Memory B cell (primary cell): ENCODE measurements at regions not wholly inside any gene's neighbourhood (a gene's known extent, or its start where the extent isn't known, plus 50 kb on each side); places are given as distances from the start of the nearest gene placed in this dataset.

ENCODE experiments used
- ATAC-seq: fragments of 150-1000 bp; cut with Tn5 transposase; 2 replicates; pipeline ENCODE4 v1.10.0; 2021; ENCODE audit warnings: low read depth, mild to moderate bottlenecking, moderate library complexity
- DNase-seq, 2 donors: peaks; one replicate each; pipeline ENCODE4 v3.0.0; 2022; ENCODE audit warnings: low spot score in 2 of 2
- H3K27ac Mint-ChIP-seq: one replicate; pipeline ENCODE4 v1.8.0; 2022; ENCODE audit warnings: mild to moderate bottlenecking, moderate library complexity, mixed read lengths
- H3K27me3 Mint-ChIP-seq: one replicate; pipeline ENCODE4 v1.8.0; 2022; ENCODE audit warnings: mixed read lengths
- H3K36me3 Mint-ChIP-seq: one replicate; pipeline ENCODE4 v1.8.0; 2022; ENCODE audit warnings: mild to moderate bottlenecking, mixed read lengths
- H3K4me1 Mint-ChIP-seq: one replicate; pipeline ENCODE4 v1.8.0; 2022; ENCODE audit warnings: mixed read lengths
- H3K4me3 Mint-ChIP-seq: one replicate; pipeline ENCODE4 v1.8.0; 2022; ENCODE audit warnings: mild to moderate bottlenecking, moderate library complexity, mixed read lengths
- H3K9me3 Mint-ChIP-seq: one replicate; pipeline ENCODE4 v1.8.0; 2022; ENCODE audit warnings: mixed read lengths

GRCh38 chrY:21149971-21150370 is 361.2 kb upstream of the RBMY1B start:
- Mint-ChIP-seq H3K4me3 (no peak overlapping the region), H3K9me3 (no peaks in the 10 kb centered on the region), H3K27me3 (no peaks in the 10 kb centered on the region), H3K4me1 (peaks cover 2% of the 10 kb centered on the region), H3K27ac (no peak overlapping the region), H3K36me3 (no peaks in the 10 kb centered on the region)
- DNase-seq (no peak), ATAC-seq (no peak)

- ATAC-seq, result no peak
Observed at GRCh38 chrY:21169821-21170220, 341.3 kb upstream of the RBMY1B start.

GRCh38 chrY:21174697-21175463 is 336.3 kb upstream of the RBMY1B start:
- no peak overlapping the region for H3K27ac Mint-ChIP-seq
- H3K9me3 Mint-ChIP-seq, result no peaks in the 10 kb centered on the region
- no peak for DNase-seq
- H3K4me3 Mint-ChIP-seq, result no peak overlapping the region
- ATAC-seq, result no peak
- no peaks in the 10 kb centered on the region for H3K27me3 Mint-ChIP-seq
- H3K36me3 Mint-ChIP-seq, result peaks cover 1% of the 10 kb centered on the region
- peaks cover 5% of the 10 kb centered on the region for H3K4me1 Mint-ChIP-seq

More at GRCh38 chrY:21169821-21170220, 341.3 kb upstream of the RBMY1B start:
- peak overlapping the region; percentile 85 for H3K27ac Mint-ChIP-seq
- H3K4me1 Mint-ChIP-seq, result peaks cover 2% of the 10 kb centered on the region
- H3K9me3 Mint-ChIP-seq, result peaks cover 2% of the 10 kb centered on the region
- peaks cover 7% of the 10 kb centered on the region for H3K36me3 Mint-ChIP-seq
- H3K27me3 Mint-ChIP-seq, result no peaks in the 10 kb centered on the region
- no peak overlapping the region for H3K4me3 Mint-ChIP-seq
- DNase-seq, result no peak

DNA sequence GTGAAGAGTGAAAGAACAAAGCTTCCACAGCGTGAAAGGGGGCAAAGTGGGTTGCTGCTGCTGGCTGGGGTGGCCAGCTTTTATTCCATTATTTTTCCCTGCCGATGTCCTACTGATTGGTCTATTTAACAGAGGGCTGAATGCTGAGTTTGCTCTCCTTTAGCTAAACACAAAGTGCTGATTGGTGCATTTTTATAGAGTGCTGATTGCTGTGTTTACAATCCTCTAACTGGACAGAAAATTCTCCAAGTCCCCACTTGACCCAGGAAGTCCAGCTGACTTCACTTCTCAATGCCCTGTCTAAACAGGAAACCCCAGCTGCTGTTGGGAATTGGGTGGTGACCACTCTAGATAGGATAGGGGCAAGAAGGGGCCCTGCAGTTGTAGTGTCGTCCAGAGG is 335.6 kb upstream of the RBMY1B start:
- Mint-ChIP-seq H3K4me3 (no peak overlapping the region), H3K27me3 (no peaks in the 10 kb centered on the region), H3K4me1 (peaks cover 5% of the 10 kb centered on the region), H3K27ac (no peak overlapping the region), H3K36me3 (peaks cover 1% of the 10 kb centered on the region), H3K9me3 (no peaks in the 10 kb centered on the region)
- ATAC-seq (no peak), DNase-seq (no peak)

- no peaks in the 10 kb centered on the region for H3K36me3 Mint-ChIP-seq
- DNase-seq, result no peak
- no peaks in the 10 kb centered on the region for H3K27me3 Mint-ChIP-seq
- ATAC-seq, result no peak
- peaks cover 6% of the 10 kb centered on the region for H3K4me1 Mint-ChIP-seq
- H3K4me3 Mint-ChIP-seq, result no peak overlapping the region
- no peak overlapping the region for H3K27ac Mint-ChIP-seq
- no peaks in the 10 kb centered on the region for H3K9me3 Mint-ChIP-seq
Observed at GRCh38 chrY:21177306-21177800, 333.8 kb upstream of the RBMY1B start.

- Mint-ChIP-seq H3K9me3 (no peaks in the 10 kb centered on the region), H3K27ac (no peak overlapping the region)
Observed at GRCh38 chrY:21178281-21178680, 332.9 kb upstream of the RBMY1B start.

GRCh38 chrY:21180921-21181320 is 330.2 kb upstream of the RBMY1B start:
- Mint-ChIP-seq H3K4me1 (peaks cover 6% of the 10 kb centered on the region), H3K27me3 (no peaks in the 10 kb centered on the region), H3K27ac (no peak overlapping the region), H3K36me3 (no peaks in the 10 kb centered on the region), H3K9me3 (no peaks in the 10 kb centered on the region), H3K4me3 (no peak overlapping the region)
- DNase-seq (no peak), ATAC-seq (peak; percentile 60)

More at GRCh38 chrY:21178281-21178680, 332.9 kb upstream of the RBMY1B start:
- no peaks in the 10 kb centered on the region for H3K27me3 Mint-ChIP-seq
- no peaks in the 10 kb centered on the region for H3K36me3 Mint-ChIP-seq
- peaks cover 6% of the 10 kb centered on the region for H3K4me1 Mint-ChIP-seq
- no peak for DNase-seq
- ATAC-seq, result no peak
- H3K4me3 Mint-ChIP-seq, result no peak overlapping the region

GRCh38 chrY:21184271-21184670 is 326.9 kb upstream of the RBMY1B start:
- Mint-ChIP-seq H3K4me1 (peaks cover 2% of the 10 kb centered on the region), H3K36me3 (no peaks in the 10 kb centered on the region), H3K27ac (peak overlapping the region; percentile 73)

DNA sequence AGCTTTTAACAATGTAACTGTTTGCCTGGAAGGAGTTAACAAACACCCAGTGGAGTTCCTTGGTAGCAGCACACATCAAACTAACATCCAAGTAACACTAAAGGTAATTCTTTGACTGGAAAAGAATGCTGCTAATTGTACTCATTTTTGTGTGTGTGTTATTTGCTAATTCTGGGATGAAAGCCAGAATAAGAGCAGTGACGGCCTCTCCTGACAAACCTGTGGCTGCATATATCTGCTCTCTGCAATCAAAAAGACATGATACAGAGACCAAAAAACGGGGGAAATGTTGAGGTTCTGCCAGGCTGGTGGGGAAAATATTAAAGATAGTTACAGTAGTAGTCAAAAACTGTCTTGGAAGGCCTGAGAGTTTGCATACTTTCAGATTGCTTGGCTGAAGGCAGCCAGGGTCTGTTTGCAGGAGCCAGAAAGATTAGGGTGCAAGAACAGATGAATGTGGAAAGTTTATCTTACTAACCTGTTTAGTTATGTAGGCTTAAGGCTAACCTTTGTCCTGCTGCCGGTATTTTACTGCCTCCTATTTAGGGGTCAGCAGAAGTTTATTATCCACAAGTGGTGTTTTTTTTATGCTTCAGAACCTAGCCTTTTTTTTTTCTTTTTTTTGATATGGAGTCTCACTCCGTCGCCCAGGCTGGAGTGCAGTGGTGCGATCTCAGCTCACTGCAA is 325.6 kb upstream of the RBMY1B start:
- no peak overlapping the region for H3K4me3 Mint-ChIP-seq
- H3K36me3 Mint-ChIP-seq, result no peaks in the 10 kb centered on the region
- H3K4me1 Mint-ChIP-seq, result peaks cover 2% of the 10 kb centered on the region
- no peak overlapping the region for H3K27ac Mint-ChIP-seq
- ATAC-seq, result no peak
- DNase-seq, result no peak
- H3K9me3 Mint-ChIP-seq, result no peaks in the 10 kb centered on the region
- no peaks in the 10 kb centered on the region for H3K27me3 Mint-ChIP-seq

More at GRCh38 chrY:21184271-21184670, 326.9 kb upstream of the RBMY1B start:
- ATAC-seq (no peak), DNase-seq (no peak)
- no peaks in the 10 kb centered on the region for H3K9me3 Mint-ChIP-seq
- H3K4me3 Mint-ChIP-seq, result no peak overlapping the region
- no peaks in the 10 kb centered on the region for H3K27me3 Mint-ChIP-seq

- H3K4me3 Mint-ChIP-seq, result no peak overlapping the region
- H3K27ac Mint-ChIP-seq, result no peak overlapping the region
- H3K4me1 Mint-ChIP-seq, result peaks cover 7% of the 10 kb centered on the region
- no peak for DNase-seq
- H3K9me3 Mint-ChIP-seq, result peaks cover 4% of the 10 kb centered on the region
- no peak for ATAC-seq
- peaks cover 3% of the 10 kb centered on the region for H3K36me3 Mint-ChIP-seq
- H3K27me3 Mint-ChIP-seq, result no peaks in the 10 kb centered on the region
Observed at GRCh38 chrY:21192694-21193093, 318.4 kb upstream of the RBMY1B start.

DNA sequence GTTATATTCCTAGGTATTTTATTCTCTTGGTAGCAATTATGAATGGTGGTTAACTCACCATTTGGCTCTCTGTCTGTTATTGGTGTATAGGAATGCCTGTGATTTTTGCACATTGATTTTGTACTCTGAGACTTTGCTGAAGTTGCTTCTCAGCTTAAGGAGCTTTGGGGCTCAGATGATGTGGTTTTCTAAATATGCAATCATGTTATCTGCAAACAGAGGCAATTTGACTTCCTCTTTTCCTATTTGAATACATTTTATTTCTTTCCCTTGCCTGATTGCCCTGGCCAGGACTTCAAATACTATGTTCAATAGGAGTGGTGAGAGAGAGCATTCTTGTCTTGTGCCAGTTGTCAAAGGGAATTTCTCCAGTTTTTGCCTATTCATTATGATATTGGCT is 310.9 kb upstream of the RBMY1B start:
- DNase-seq, result no peak
- Mint-ChIP-seq H3K27ac (no peak overlapping the region), H3K4me1 (peaks cover 9% of the 10 kb centered on the region), H3K9me3 (no peaks in the 10 kb centered on the region), H3K27me3 (no peaks in the 10 kb centered on the region), H3K4me3 (peak overlapping the region; percentile 14), H3K36me3 (no peaks in the 10 kb centered on the region)
- no peak for ATAC-seq

- peak; percentile 93 for ATAC-seq
- H3K36me3 Mint-ChIP-seq, result no peaks in the 10 kb centered on the region
- H3K27ac Mint-ChIP-seq, result peak overlapping the region; percentile 77
- peaks cover 1% of the 10 kb centered on the region for H3K9me3 Mint-ChIP-seq
- H3K4me1 Mint-ChIP-seq, result peaks cover 5% of the 10 kb centered on the region
- no peak for DNase-seq
- H3K4me3 Mint-ChIP-seq, result peak overlapping the region; percentile 77
- H3K27me3 Mint-ChIP-seq, result no peaks in the 10 kb centered on the region
Observed at GRCh38 chrY:21227849-21228248, 283.3 kb upstream of the RBMY1B start.

DNA sequence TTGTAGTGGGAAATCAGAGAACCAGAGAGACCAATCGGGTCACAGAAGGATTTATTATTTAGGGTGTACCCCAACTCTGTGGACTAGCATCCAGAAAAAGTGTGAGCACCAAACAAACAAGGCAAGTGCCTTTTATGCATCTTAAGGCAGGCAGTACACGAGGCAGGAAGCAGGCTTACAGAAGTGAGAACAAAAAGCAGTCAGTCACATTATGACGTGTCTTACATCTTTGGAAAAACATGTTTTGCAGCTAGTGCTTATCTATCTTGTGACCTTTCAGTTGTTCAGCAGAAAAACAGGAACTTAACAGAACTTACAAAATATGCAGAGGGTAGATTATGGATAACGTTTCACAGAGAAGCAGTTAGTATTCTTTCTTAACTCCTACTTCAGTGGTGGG is 270.9 kb upstream of the RBMY1B start:
- no peak overlapping the region for H3K4me3 Mint-ChIP-seq
- H3K4me1 Mint-ChIP-seq, result peaks cover 9% of the 10 kb centered on the region
- H3K36me3 Mint-ChIP-seq, result peaks cover 16% of the 10 kb centered on the region
- peak; percentile 94 for ATAC-seq
- H3K9me3 Mint-ChIP-seq, result peaks cover 2% of the 10 kb centered on the region
- peak in 1 of 2 donors; percentile 47 for DNase-seq
- no peaks in the 10 kb centered on the region for H3K27me3 Mint-ChIP-seq
- peak overlapping the region; percentile 98 for H3K27ac Mint-ChIP-seq

- Mint-ChIP-seq H3K36me3 (peaks cover 16% of the 10 kb centered on the region), H3K27ac (peak overlapping the region; percentile 98), H3K9me3 (peaks cover 2% of the 10 kb centered on the region), H3K4me3 (peak overlapping the region; percentile 5), H3K27me3 (no peaks in the 10 kb centered on the region), H3K4me1 (peaks cover 9% of the 10 kb centered on the region)
- DNase-seq, result no peak
- peak; percentile 14 for ATAC-seq
Observed at GRCh38 chrY:21240662-21241310, 270.4 kb upstream of the RBMY1B start.
